Smooth muscle cell (in vitro differentiated cells): ENCODE measurements at regions not wholly inside any gene's neighbourhood (a gene's known extent, or its start where the extent isn't known, plus 50 kb on each side); places are given as distances from the start of the nearest gene placed in this dataset.
A peak's percentile ranks its signal among the peaks of the same experiment; 100 is the strongest.

Experiments used
- DNase-seq: peaks from one replicate; lab custom pipeline; 2025; ENCODE audit not compliant: unreplicated experiment; lab: John Stamatoyannopoulos, UW
- H2AFZ ChIP-seq: fragments of 200-600 bp; sonication (generic); 2 replicates; pipeline ENCODE4 v1.6.0; 2016; ENCODE audit warnings: antibody characterized with exemption, low read depth, mild to moderate bottlenecking
- H3F3A ChIP-seq: fragments of 200-600 bp; sonication (generic); 2 replicates; pipeline ENCODE4 v1.6.0; 2017; ENCODE audit warnings: antibody characterized with exemption, low read depth
- H3K27ac ChIP-seq: fragments of 200-600 bp; sonication (generic); 2 replicates; pipeline ENCODE4 v1.5.1; 2016; ENCODE audit warnings: low read depth, mild to moderate bottlenecking
- H3K27me3 ChIP-seq: fragments of 200-600 bp; sonication (generic); 2 replicates; pipeline ENCODE4 v1.6.1; 2016; ENCODE audit warnings: low read depth, mild to moderate bottlenecking
- H3K36me3 ChIP-seq: fragments of 200-600 bp; sonication (generic); 2 replicates; pipeline ENCODE4 v1.5.1; 2016; ENCODE audit warnings: low read depth
- H3K4me1 ChIP-seq: fragments of 200-600 bp; sonication (generic); 2 replicates; pipeline ENCODE4 v1.5.1; 2016; ENCODE audit warnings: low read depth
- H3K4me2 ChIP-seq: fragments of 200-600 bp; sonication (generic); 2 replicates; pipeline ENCODE4 v1.6.0; 2016; ENCODE audit warnings: mild to moderate bottlenecking
- H3K4me3 ChIP-seq: fragments of 200-600 bp; sonication (generic); 2 replicates; pipeline ENCODE4 v1.5.1; 2016; ENCODE audit warnings: mild to moderate bottlenecking
- H3K79me2 ChIP-seq: fragments of 200-600 bp; sonication (generic); 2 replicates; pipeline ENCODE4 v1.6.0; 2016; ENCODE audit warnings: low read depth, mild to moderate bottlenecking
- H3K9ac ChIP-seq: fragments of 200-600 bp; sonication (generic); 2 replicates; pipeline ENCODE4 v1.6.0; 2016; ENCODE audit warnings: low read depth
- H3K9me3 ChIP-seq: fragments of 200-600 bp; sonication (generic); replicated peaks from 2 replicates; pipeline ENCODE4 v1.5.1; 2016; ENCODE audit warnings: low read depth
- H4K20me1 ChIP-seq: fragments of 200-600 bp; sonication (generic); 2 replicates; pipeline ENCODE4 v1.6.0; 2016; ENCODE audit warnings: low read depth
- WGBS: methylation state at CpG from one replicate; pipeline ENCODE4 v1.1.7; 2016; ENCODE audit warnings: low lambda C conversion rate; 5-methylcytosine and 5-hydroxymethylcytosine counted together
- TF ChIP-seq, protein P1 (sequence below): fragments of 200-600 bp; sonication (generic); IDR thresholded peaks from 2 replicates; pipeline ENCODE4 v1.5.1; 2017; ENCODE audit warnings: borderline replicate concordance, mild to moderate bottlenecking, antibody characterized with exemption; ENCODE audit not compliant: insufficient read depth, poor library complexity, severe bottlenecking

GRCh38 chr15:62591842-62592838 is 427.1 kb upstream of the C2CD4B start:
- Histone ChIP-seq H3K27me3 (no peaks in the 10 kb centered on the region), H3K79me2 (no peaks in the 10 kb centered on the region), H3K4me2 (no peak overlapping the region), H3K4me3 (peak overlapping the region; percentile 23), H3K9ac (no peak overlapping the region), H3K27ac (peak overlapping the region; percentile 32), H3K4me1 (peaks cover 5% of the 10 kb centered on the region), H2AFZ (no peak overlapping the region), H3F3A (peaks cover 2% of the 10 kb centered on the region), H3K36me3 (no peaks in the 10 kb centered on the region), H3K9me3 (no peaks in the 10 kb centered on the region), H4K20me1 (no peaks in the 10 kb centered on the region)
- DNase-seq = no peak
- TF ChIP-seq, protein P1, sequence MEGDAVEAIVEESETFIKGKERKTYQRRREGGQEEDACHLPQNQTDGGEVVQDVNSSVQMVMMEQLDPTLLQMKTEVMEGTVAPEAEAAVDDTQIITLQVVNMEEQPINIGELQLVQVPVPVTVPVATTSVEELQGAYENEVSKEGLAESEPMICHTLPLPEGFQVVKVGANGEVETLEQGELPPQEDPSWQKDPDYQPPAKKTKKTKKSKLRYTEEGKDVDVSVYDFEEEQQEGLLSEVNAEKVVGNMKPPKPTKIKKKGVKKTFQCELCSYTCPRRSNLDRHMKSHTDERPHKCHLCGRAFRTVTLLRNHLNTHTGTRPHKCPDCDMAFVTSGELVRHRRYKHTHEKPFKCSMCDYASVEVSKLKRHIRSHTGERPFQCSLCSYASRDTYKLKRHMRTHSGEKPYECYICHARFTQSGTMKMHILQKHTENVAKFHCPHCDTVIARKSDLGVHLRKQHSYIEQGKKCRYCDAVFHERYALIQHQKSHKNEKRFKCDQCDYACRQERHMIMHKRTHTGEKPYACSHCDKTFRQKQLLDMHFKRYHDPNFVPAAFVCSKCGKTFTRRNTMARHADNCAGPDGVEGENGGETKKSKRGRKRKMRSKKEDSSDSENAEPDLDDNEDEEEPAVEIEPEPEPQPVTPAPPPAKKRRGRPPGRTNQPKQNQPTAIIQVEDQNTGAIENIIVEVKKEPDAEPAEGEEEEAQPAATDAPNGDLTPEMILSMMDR = no peak
- WGBS = 74% methylated on average over 8 of the region's 8 CpGs

- no peak for DNase-seq
- no peak overlapping the region for H3K27ac ChIP-seq
- no peaks in the 10 kb centered on the region for H4K20me1 ChIP-seq
- no peaks in the 10 kb centered on the region for H3K27me3 ChIP-seq
- no peaks in the 10 kb centered on the region for H3K36me3 ChIP-seq
- TF ChIP-seq, protein P1 = no peak
- H3K4me2 ChIP-seq = no peak overlapping the region
- no peak overlapping the region for H2AFZ ChIP-seq
- no peak overlapping the region for H3K9ac ChIP-seq
- peaks cover 5% of the 10 kb centered on the region for H3K4me1 ChIP-seq
- H3K4me3 ChIP-seq = no peak overlapping the region
- H3F3A ChIP-seq = peaks cover 2% of the 10 kb centered on the region
- 86% methylated on average over 1 of the region's 1 CpG for WGBS
- H3K79me2 ChIP-seq = no peaks in the 10 kb centered on the region
- no peaks in the 10 kb centered on the region for H3K9me3 ChIP-seq
These were observed 427.8 kb upstream of the C2CD4B start for GRCh38 chr15:62592920-62593319.

- Histone ChIP-seq H3K9ac (no peak overlapping the region), H3K36me3 (no peaks in the 10 kb centered on the region), H3K27me3 (no peaks in the 10 kb centered on the region), H3F3A (peaks cover 2% of the 10 kb centered on the region), H3K4me3 (no peak overlapping the region), H3K27ac (no peak overlapping the region), H3K4me2 (no peak overlapping the region), H2AFZ (no peak overlapping the region), H3K9me3 (no peaks in the 10 kb centered on the region), H3K4me1 (peaks cover 5% of the 10 kb centered on the region), H4K20me1 (no peaks in the 10 kb centered on the region), H3K79me2 (peaks cover 4% of the 10 kb centered on the region)
- TF ChIP-seq, protein P1 = no peak
- no peak for DNase-seq
- WGBS = 72% methylated on average over 4 of the region's 4 CpGs
These were observed 428.8 kb upstream of the C2CD4B start for GRCh38 chr15:62593681-62594399.
